GM18858 (cell line): ENCODE measurements at regions not wholly inside any gene's neighbourhood (a gene's known extent, or its start where the extent isn't known, plus 50 kb on each side); places are given as distances from the start of the nearest gene placed in this dataset.
"Not testable (repeated sequence)": the region's sequence is repeated elsewhere in the genome, so short reads cannot be mapped to it uniquely, and the experiment has no call there.

Source experiments
- ATAC-seq: cut with Tn5 transposase; IDR thresholded peaks from one replicate; pipeline ENCODE4 v1.9.1; 2021; ENCODE audit not compliant: unreplicated experiment

DNA sequence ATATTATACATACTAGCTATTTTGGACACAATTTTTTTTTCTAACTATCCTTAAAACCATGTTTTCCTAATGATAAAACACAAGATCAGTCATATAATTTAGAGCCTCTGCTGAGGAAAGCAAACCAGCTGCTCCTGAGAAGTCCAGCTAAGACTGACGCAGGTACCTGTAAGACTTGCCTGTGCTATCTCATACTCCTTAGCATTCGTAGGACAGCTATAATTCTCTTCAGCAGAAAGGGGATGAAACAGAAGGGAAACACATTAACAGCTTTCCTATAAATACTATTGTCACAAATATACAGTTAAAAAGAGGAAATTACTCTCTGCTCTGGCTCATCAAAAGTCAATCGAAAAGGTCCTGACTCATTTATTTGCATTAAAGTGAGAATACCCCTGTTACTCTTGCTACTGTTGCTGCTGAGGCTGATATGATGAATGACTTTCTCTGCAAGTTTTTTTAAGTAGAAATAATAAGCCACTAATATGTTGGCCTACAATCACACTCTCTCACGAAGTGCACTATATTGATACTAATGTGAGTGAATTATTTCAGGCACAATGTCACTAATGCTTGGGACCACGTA lies 757.1 kb downstream of the KCNT2 start:
- ATAC-seq: no peak

DNA sequence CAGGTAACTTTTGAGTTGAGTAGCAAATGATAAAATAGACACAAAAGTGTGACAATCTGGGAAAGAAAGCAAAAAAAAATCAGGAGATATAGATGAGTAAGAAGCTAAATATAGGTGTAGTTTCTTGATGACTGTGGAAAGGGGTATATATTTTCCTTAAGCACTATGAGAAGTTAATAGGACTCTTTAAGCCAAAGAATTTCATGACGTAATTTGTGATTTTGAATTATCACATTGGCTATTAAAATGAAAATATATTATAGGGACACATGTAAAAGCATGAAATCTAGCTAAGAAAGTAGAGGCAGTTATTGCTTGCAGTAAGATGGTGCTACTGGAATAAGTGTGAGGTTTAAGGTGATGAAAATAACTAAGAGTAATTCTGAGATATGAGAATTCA lies 759.1 kb downstream of the KCNT2 start:
- no peak for ATAC-seq

DNA sequence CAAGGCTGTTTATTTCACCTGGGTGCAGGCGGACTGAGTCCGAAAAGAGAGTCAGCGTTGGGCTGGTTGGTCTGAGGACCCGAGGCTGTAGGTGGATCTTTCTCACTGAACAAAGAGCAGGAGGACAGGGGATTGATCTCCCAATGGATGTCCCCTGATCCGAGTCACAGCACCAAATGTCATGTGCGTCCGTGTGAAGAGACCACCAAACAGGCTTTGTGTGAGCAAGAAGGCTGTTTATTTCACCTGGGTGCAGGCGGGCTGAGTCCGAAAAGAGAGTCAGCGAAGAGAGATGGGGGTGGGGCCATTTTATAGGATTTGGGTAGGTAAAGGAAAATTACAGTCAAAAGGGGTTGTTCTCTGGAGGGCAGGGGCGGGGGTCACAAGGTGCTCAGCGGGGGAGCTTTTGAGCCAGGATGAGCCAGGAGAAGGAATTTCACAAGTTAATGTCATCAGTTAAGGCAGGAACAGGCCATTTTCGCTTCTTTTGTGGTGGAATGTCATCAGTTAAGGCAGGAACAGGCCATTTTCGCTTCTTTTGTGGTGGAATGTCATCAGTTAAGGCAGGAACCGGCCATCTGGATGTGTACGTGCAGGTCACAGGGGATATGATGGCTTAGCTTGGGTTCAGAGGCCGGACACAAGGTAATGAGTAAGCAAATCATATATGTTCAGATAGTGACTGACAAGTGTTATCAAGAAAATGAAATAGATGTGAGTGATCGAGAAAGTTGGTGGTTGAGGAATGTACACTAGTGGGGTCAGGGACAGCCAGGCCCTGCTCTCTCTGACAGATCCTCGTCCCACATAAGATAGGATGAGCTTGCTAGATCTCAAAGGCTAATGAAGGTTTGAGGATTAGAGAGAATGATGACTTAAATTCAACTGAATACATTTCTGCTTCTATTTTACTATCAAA lies 760.0 kb downstream of the KCNT2 start:
- ATAC-seq: not testable (repeated sequence)

DNA sequence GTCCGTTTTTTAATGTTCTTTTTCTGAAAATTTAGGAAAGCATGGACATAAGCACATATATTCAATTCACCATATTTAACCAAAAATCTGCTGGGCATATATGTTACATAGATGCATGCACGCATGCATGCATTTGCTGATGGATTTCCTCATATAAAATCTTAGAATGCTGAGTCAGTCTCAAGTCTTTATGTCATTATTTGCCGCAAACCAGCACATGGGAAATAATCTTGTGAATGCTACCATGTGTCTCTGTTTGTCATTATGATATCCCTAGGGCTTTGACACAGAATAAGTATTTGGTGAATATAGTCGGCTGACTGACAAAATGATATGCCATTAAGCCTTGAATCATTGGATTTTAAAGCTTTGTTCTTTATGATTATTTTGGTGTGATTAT lies 776.5 kb downstream of the KCNT2 start:
- ATAC-seq: no peak

DNA sequence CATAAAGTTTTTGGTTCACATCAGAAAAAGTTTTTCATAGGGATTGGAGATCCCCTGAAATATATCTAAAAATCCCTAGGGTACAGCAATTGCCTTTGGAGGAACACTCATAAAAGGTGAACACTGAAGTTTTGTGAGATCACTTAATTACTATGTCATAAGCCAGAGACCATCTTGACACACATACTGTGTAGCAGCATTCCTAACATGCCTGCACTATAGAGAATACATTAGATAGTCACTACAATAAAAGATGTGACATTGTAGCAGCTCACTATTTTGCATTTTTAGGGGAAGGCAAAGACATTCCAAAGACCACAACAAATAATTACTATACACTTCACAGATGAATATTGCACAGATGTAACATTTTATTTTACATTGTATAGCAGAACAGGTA lies 779.9 kb downstream of the KCNT2 start:
- no peak for ATAC-seq

DNA sequence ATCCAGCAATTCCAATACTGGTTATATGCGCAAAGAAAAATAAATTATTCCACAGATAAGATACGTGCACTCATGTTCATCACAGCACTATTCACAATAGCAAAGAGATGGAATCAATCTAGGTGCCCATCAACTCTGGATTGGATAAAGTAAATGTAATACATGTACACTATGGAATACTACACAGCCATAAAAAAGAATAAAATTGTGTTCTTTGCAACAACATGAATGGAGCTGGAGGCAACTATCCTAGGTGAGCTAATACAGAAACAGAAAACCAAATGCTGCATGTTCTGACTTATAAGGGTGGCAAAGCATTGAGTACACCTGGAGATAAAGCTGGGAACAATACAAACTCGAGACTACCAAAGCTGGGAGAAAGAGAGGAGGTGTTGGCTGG lies 787.3 kb downstream of the KCNT2 start:
- ATAC-seq: no peak

DNA sequence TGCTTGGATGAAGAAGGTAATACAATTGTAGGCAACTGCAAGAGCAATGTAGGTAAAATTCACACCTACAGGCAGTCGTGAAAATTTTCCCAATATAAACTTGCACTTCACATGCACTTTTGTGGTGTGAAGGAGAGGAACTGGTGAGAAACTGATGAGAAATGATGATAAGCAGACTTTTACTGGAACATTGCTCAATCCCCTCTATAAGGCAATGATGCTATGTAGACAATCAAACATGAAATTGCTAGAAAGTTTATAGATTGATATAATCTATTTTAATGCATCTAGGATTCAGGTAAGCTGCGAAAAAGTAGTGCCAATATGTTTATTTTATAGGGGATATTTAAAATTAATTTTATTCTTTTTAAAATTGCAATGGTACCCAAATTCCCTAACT lies 802.2 kb downstream of the KCNT2 start:
- no peak for ATAC-seq

DNA sequence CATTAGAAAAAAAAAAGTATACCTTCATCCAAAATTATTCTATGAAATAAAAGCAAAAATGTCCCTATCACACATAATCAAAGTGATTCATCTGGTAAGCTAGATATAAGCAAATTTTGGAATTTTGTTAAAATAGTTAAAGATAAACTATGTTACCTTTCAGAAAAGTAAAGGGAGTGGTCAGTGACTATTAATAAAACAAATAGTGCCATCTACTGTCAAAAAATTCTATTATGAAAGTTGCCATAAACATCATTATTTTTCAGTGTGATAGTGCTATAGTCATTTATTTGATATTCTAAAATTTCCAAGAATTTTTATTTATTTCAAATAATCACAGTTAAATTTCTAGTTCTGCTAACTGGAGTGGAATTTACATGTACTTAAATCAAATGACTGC lies 803.7 kb downstream of the KCNT2 start:
- no peak for ATAC-seq

DNA sequence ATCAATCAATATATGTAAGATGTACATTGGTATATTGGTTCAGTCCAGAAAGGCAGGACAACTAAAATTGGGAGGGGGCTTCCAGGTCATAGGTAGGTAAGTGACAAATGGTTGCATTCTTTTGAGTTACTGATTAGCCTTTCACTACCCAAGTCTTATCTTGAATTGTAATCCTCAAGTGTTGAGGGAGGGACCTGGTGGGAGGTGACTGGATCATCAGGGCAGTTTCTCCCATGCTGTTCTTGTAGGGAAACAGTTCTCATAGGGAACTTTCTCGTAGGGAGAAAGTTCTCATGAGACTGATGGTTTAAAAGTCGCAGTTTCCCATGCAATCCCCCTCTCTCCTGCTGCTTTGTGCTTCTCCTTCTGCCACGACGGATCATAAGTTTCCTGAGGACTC lies 809.2 kb downstream of the KCNT2 start:
- no peak for ATAC-seq

DNA sequence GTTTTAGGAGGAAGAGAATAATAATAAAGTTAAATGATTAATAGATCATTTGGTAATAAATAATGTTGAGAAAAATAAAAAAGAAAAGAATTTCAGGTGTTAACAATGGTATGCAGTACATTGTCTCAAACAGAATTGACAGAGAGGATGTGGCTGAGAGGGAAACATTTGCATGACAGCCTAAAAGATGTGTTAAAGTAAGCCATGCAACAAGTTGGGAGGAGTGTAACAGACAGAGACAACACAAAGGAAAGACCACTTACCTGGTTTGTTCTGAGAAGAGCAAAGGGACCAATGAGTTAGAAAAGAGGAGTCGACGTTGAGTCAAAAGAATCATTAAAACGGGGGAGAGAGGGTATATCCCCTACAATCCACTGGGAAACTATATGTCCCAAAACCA lies 814.0 kb downstream of the KCNT2 start:
- no peak for ATAC-seq

DNA sequence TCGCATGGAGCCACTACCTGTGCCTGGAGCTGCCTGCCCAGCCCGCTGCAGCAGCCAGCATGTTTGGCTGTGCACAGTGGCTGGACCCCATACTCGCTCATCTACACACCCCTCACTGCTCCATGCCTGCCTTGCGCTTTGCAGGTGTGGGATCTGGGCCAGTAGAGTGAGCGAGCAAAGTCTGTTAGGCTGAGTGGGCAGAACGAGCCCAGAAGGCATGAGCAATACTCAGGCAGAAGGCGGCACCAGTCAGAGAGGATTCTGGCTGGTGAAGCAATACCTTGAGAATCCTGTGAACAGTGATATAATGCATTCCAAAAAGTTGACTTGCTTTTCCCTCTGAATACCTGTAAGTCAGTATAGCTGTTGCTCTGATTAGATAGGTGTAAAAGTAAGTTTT lies 816.4 kb downstream of the KCNT2 start:
- no peak for ATAC-seq

DNA sequence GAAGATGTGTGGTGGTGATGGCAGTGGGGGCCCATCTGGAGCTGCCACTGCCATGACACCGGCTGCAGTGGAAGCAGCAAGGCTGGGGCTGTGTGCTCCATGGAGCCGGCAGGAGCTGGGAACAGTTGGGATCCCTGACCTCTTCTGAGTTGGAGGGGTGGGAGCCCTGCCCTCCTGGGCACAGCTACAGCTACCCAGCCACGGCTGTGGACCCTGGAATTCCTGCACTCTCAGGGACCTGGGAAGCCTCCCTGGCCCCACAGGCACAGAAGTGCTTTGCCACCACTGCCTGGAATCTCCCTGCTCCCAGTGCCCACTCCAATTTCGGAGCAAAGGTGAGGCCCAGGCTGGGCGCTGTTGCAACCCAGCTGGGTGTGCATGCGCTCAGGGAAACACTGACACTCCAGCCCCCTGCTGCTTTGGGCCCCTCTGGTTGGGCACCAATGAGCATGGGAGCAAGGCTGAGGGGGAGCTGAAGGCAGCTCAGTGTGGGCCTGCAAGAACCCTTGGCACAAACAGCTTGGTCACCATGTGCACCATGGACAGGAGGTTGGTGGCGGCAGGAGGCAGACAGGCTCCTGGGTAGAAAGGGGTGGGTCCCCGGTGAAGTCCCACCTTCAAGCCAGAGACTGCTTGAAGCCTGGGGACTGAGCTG lies 817.6 kb downstream of the KCNT2 start:
- ATAC-seq: no peak

DNA sequence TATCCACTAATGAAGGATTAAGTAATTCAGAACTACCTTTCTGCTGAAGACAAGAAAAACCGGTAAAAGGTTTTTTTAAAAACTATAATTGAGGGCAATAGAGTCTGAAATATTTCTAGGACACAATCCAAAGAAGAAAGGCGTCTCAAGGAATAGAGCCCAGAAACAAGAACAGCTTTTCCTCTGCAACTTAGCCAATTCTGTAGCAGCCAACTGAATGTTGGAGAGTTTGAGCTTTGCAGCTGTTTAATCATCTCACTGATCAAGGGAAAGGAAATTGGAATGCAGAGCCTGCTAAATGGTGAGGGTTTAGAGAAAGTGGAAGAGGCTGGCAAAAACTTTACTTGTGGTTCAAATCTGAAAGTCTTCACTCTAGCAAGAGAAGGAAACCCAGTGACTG lies 818.9 kb downstream of the KCNT2 start:
- ATAC-seq: no peak

DNA sequence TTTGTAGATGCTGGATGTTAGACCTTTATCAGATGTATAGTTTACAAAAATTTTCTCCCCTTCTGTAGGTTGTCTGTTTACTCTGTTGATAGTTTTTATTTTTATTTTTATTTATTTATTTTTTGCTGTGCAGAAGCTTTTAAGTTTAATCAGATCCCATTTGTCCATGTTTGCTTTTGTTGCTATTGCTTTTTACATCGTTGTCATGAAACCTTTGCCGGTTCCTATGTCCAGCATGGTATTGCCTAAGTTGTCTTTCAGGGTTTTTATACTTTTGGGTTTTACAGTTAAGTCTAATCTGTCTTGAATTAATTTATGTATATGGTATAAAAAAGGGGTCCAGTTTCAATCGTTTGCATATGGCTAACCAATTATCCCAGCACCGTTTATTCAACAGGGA lies 819.5 kb downstream of the KCNT2 start:
- no peak for ATAC-seq

DNA sequence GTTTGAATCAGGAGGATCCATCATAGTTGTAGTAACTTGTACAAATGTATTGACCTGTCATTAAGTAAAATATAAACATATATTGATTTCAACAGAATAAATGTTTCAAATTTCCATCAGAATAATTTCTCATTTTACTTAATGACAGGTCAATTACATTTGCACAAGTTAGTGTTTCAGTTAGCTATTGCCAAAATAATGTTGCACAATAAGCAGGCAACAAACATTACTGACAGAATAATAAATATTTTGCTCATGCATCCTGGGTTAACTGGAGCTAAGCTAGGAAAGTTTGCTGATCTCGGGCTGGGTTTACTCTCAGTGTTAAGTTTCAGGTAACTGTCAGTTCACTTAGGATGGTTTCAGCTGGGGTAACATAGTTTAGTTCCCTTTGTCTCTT lies 822.4 kb downstream of the KCNT2 start:
- ATAC-seq: no peak

DNA sequence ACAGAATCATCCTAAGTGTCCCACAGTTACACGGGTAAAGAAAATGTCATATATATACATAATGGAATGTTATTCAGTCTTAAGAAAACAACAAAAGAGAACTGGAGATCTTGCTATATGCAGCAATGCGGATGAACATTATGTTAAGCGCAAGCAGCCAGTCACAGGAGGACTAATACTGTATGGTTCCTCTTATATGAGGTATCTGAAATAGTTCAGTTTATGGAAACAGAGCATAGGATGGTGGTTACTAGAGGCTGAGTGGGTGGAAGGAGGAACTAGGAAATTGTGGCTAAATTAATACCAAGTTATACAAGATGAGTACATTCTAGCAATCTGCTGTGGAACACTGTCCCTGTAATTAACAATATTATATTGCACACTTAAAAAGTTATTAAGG lies 834.3 kb downstream of the KCNT2 start:
- no peak for ATAC-seq

DNA sequence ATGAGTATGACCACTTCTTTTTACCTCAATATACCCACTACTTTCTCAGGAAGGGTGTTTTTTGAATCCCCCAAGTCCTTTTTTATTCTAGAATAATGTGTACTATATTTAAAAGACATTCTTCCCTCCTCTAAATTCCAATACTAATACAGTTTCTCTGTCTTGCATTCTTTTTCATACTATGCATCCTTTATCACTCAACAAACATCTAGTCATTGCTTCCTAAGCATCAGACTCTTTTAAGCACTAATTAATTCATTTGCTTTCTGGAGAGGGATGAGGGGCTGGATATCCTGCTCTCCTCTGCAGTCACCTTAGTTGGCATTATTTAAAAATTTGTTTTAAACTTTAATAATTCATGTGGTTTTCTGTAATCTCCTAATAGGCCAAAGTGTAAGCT lies 838.8 kb downstream of the KCNT2 start:
- ATAC-seq: no peak

DNA sequence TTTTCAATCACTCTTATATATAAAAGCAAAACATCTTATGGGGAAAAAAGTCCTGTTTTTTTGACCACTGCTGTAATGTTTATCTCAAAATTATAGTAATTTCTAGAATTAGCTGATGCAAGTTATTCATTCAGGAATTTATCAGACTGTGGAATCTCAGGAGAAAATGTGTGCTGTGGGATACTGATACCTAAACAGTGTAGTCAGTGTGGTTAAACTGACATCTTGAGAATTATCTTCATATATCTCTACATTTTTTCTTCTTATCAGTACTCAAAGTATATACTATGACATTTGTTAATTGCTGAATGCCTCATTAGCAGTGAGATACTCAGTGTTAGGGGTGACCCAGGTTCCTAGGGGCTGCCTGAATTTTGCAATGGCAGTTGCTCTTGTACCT lies 839.3 kb downstream of the KCNT2 start:
- ATAC-seq: no peak

DNA sequence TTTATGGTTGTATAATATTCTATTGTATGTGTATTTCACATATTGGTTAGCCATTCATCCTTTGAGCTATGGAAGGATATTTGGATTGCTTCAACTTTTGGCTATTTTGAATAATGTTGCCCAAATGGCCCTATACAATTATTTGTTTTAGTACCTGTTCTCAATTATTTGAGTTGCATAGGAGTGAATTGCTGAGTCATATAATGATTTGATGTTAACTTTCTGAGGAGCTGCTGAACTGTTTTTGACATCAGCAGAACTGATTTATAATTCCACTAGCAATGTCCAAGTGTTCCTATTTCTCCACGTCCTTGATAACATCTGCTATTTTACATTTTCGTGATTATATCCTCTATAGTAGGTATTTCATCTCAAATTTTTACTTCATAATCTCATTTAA lies 839.9 kb downstream of the KCNT2 start:
- ATAC-seq: no peak

DNA sequence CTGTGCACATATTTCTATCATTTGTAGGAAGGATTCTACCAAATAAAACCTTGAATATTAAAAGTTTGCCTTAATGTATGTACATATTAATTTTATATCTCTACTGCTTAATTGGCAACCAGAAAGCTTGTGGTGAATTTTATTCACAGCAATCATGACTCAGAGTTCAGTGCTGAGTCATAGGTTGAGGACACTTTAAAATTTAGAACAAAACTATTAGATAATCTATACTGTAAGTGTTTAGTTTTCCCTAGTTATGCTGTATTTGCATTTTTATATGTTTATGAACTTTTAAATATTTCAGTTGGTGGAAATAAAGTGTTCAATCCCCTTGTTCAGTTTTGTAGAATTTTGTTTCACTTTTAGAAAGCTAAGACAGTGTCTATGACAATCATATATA lies 841.5 kb downstream of the KCNT2 start:
- no peak for ATAC-seq

DNA sequence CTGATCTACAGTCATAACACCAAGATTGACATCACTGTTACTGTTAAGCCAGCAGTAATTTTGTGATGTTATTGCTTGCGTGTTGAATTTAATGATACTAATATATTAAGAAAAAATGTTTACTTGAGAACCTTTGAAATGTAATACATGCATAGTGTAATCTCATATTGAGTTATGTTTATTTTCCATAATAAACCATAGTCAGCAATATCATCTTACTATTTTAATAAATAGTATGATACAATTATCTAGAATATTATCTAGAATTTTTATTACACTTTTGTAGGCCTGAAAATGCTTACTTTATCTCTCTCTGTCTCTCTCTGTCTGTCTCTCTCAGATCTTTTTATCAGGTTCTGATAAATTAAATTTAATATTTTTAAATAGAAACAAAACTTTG lies 843.1 kb downstream of the KCNT2 start:
- no peak for ATAC-seq

DNA sequence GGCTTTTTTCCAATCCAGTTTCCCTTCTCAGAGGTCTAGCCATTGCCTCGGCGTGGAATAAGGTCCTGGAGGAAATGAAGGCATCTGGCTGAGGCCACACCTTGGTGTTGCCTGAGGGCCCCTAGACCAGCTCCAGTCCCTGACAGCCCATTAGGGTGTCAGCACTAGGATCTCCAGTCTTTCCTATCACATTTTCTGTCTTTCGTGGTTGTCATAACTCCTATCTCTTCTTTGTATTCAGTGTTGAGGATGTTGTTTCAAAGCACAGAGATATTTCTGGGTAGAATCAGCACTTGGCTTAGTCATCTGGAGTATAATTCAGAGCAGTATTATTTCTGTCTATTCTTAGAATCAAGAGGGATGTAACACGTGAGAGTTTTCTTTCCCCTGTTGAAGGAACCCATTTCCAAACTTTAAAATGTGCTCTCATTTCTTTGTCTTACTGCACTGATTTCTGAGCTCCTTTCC lies 844.3 kb downstream of the KCNT2 start:
- no peak for ATAC-seq
